ENCODE measurements at regions not wholly inside any gene's neighbourhood (a gene's known extent, or its start where the extent isn't known, plus 50 kb on each side); places are given as distances from the start of the nearest gene placed in this dataset.

- Mint-ChIP-seq H3K9me3 (peaks cover 32% of the 10 kb centered on the region), H3K27me3 (no peaks in the 10 kb centered on the region), H3K4me3 (no peak overlapping the region), H3K4me1 (ENCODE audit: low read depth) (no peaks in the 10 kb centered on the region), H3K27ac (no peak overlapping the region), H3K36me3 (ENCODE audit: low read depth) (peaks cover 96% of the 10 kb centered on the region)
- TF ChIP-seq CTCF (IDR thresholded peaks at IDR 0.05) = no peak
- H3K4me3 ChIP-seq (ENCODE audit: low read length) = no peak overlapping the region
- ChIA-PET CTCF (no interaction called here), POLR2A (no interaction called here)
- peak in 1 of 14 experiments; percentile 5 for DNase-seq
- no peaks in the 10 kb centered on the region for H3K4me1 ChIP-seq (ENCODE audit: insufficient read depth, low read length)
- ATAC-seq (ENCODE audit: poor library complexity) = no peak
- H3K36me3 ChIP-seq (ENCODE audit: insufficient read depth, low read length) = no peaks in the 10 kb centered on the region
- H3K27me3 ChIP-seq (ENCODE audit: control insufficient read depth in 1 of 2, insufficient read depth in 2 of 2, low read length in 2 of 2) = no peaks in the 10 kb centered on the region
- peaks cover 5 to 34% of the 10 kb centered on the region in 2 experiments for H3K9me3 ChIP-seq (ENCODE audit: control insufficient read depth in 1 of 2, insufficient read depth in 1 of 2, low read length in 2 of 2)
- intact Hi-C loops (cut with DNase I, micrococcal nuclease) = no loop called here
- no peak overlapping the region for H3K27ac ChIP-seq (ENCODE audit: low read depth in 1 of 2, low read length in 2 of 2)
Measured at GRCh38 chr4:123291329-123291728, 105.3 kb upstream of the SPRY1 start.

GRCh38 chr4:123297836-123298235 is 98.8 kb upstream of the SPRY1 start:
- intact Hi-C loops (cut with DNase I, micrococcal nuclease) = no loop called here
- no peaks in the 10 kb centered on the region for H3K36me3 ChIP-seq (ENCODE audit: insufficient read depth, low read length)
- TF ChIP-seq CTCF (IDR thresholded peaks at IDR 0.05) = no peak
- no peak overlapping the region for H3K27ac Mint-ChIP-seq
- DNase-seq (no peak), ATAC-seq (ENCODE audit: poor library complexity) (no peak)
- CTCF ChIA-PET = no interaction called here
- H3K4me1 Mint-ChIP-seq (ENCODE audit: low read depth) = no peaks in the 10 kb centered on the region
- H3K9me3 ChIP-seq (ENCODE audit: control insufficient read depth in 1 of 2, insufficient read depth in 1 of 2, low read length in 2 of 2) = peaks cover 0 to 4% of the 10 kb centered on the region in 2 experiments
- H3K36me3 Mint-ChIP-seq (ENCODE audit: low read depth) = peaks cover 40% of the 10 kb centered on the region
- no peaks in the 10 kb centered on the region for H3K27me3 Mint-ChIP-seq
- no peaks in the 10 kb centered on the region for H3K4me1 ChIP-seq (ENCODE audit: insufficient read depth, low read length)
- POLR2A ChIA-PET = no interaction called here
- H3K27me3 ChIP-seq (ENCODE audit: control insufficient read depth in 1 of 2, insufficient read depth in 2 of 2, low read length in 2 of 2) = no peaks in the 10 kb centered on the region
- no peak overlapping the region for H3K4me3 ChIP-seq (ENCODE audit: low read length)
- H3K9me3 Mint-ChIP-seq = no peaks in the 10 kb centered on the region
- H3K4me3 Mint-ChIP-seq = no peak overlapping the region
- no peak overlapping the region for H3K27ac ChIP-seq (ENCODE audit: low read depth in 1 of 2, low read length in 2 of 2)

GRCh38 chr4:123298261-123298660 is 98.3 kb upstream of the SPRY1 start:
- ChIA-PET POLR2A (no interaction called here), CTCF (no interaction called here)
- ATAC-seq (ENCODE audit: poor library complexity) (no peak), DNase-seq (no peak)
- no peak overlapping the region for H3K27ac Mint-ChIP-seq
- H3K9me3 Mint-ChIP-seq = no peaks in the 10 kb centered on the region
- H3K9me3 ChIP-seq (ENCODE audit: control insufficient read depth in 1 of 2, insufficient read depth in 1 of 2, low read length in 2 of 2) = no peaks in the 10 kb centered on the region
- H3K36me3 ChIP-seq (ENCODE audit: insufficient read depth, low read length) = no peaks in the 10 kb centered on the region
- no peak overlapping the region for H3K4me3 Mint-ChIP-seq
- intact Hi-C loops (cut with DNase I, micrococcal nuclease) = no loop called here
- H3K36me3 Mint-ChIP-seq (ENCODE audit: low read depth) = peaks cover 39% of the 10 kb centered on the region
- no peak for TF ChIP-seq CTCF (IDR thresholded peaks at IDR 0.05)
- H3K27me3 ChIP-seq (ENCODE audit: control insufficient read depth in 1 of 2, insufficient read depth in 2 of 2, low read length in 2 of 2) = no peaks in the 10 kb centered on the region
- no peaks in the 10 kb centered on the region for H3K4me1 ChIP-seq (ENCODE audit: insufficient read depth, low read length)
- H3K4me3 ChIP-seq (ENCODE audit: low read length) = no peak overlapping the region
- no peaks in the 10 kb centered on the region for H3K27me3 Mint-ChIP-seq
- no peaks in the 10 kb centered on the region for H3K4me1 Mint-ChIP-seq (ENCODE audit: low read depth)
- no peak overlapping the region for H3K27ac ChIP-seq (ENCODE audit: low read depth in 1 of 2, low read length in 2 of 2)
